ENCODE measurements at regions not wholly inside any gene's neighbourhood (a gene's known extent, or its start where the extent isn't known, plus 50 kb on each side); places are given as distances from the start of the nearest gene placed in this dataset.
"Not testable (repeated sequence)": the region's sequence is repeated elsewhere in the genome, so short reads cannot be mapped to it uniquely, and the experiment has no call there.

DNA sequence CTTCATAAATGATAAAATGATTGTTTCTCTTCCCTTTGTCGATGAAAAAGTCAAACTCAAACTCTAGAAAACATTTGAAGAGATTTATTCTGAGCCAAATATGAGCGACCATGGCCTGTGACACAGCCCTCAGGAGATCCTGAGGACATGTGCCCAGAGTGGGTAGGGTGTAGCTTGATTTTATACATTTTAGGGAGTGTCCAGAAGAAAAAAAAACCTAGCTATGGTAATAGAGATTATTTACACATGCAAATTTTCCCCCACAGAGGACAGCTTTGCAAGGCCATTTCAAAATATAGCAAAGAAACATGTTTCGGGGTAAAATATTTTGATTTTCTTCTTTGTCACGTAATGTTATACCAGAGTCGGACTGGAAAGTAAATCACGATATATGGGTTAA is 92.4 kb upstream of the TRIB2 start:
- no peak overlapping the region for H3K9ac ChIP-seq (ENCODE audit: low read depth in 2 of 2, low read length in 2 of 2)
- H3K36me3 ChIP-seq = no peaks in the 10 kb centered on the region
- no peak for DNase-seq
- TF ChIP-seq CTCF (IDR thresholded peaks at IDR 0.05) = no peak
- intact Hi-C loops (cut with DNase I) = no loop called here
- H3K27ac ChIP-seq = no peak overlapping the region
- no peaks in the 10 kb centered on the region for H3K27me3 ChIP-seq
- H3K9me3 ChIP-seq = no peaks in the 10 kb centered on the region
- H3K4me1 ChIP-seq = no peaks in the 10 kb centered on the region
- no peak overlapping the region for H3K4me3 ChIP-seq

DNA sequence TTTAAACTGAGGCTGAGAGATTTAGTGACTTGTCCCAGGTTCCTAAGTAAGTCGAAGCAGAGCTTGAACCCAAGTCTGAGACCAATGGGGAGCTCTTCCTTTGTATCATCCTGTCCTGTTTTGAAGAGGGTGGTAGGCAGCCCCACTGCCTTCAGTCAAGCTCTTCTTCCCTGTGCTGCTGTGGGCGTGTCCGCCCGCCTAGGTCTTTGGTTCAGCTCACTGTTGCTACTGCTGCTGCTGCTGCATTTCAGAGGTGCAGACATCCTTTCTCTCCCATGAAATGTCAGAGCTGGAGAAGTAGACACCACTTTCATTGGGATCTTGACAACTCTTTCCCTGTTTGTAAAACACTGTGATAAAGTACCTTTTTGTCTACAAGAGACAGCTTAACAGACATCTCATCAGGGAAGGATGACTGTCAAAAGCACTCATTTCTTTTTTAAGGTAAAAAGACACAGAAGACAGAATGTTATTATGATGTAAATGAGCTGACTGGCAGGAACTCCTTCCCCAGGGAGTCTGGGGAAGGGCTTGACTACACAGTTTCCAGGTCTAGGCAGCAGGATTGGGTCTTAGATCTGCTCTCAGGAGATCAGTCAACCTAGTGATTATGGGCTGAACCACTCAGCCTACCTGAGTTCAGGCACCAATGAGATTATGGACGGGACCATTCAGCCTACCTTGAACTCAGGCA is 91.7 kb upstream of the TRIB2 start:
- H3K36me3 ChIP-seq = no peaks in the 10 kb centered on the region
- no peak for TF ChIP-seq CTCF (IDR thresholded peaks at IDR 0.05)
- DNase-seq = no peak
- no peak overlapping the region for H3K4me3 ChIP-seq
- no peaks in the 10 kb centered on the region for H3K9me3 ChIP-seq
- no peaks in the 10 kb centered on the region for H3K4me1 ChIP-seq
- no peaks in the 10 kb centered on the region for H3K27me3 ChIP-seq
- intact Hi-C loops (cut with DNase I) = no loop called here
- H3K9ac ChIP-seq (ENCODE audit: low read depth in 2 of 2, low read length in 2 of 2) = no peak overlapping the region
- no peak overlapping the region for H3K27ac ChIP-seq

DNA sequence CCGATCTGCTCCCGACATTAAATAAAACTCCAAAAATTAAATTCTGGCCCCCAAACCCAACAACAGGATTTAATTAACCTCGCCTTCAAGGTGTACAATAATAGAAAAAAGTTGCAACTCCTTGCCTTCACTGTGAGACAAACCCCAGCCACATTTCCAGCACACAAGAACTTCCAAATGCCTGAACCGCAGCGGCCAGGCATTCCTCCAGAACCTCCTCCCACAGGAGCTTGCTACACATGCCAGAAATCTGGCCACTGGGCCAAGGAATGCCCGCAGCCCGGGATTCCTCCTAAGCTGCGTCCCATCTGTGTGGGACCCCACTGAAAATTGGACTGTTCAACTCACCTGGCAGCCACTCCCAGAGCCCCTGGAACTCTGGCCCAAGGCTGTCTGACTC is 88.2 kb upstream of the TRIB2 start:
- H3K36me3 ChIP-seq; H3K4me1 ChIP-seq; H3K9ac ChIP-seq (ENCODE audit: low read depth in 2 of 2, low read length in 2 of 2); DNase-seq; H3K27ac ChIP-seq; intact Hi-C loops (cut with DNase I); H3K27me3 ChIP-seq; H3K9me3 ChIP-seq; H3K4me3 ChIP-seq: not testable (repeated sequence)

- no peak overlapping the region for H3K9ac ChIP-seq (ENCODE audit: low read depth in 2 of 2, low read length in 2 of 2)
- no peaks in the 10 kb centered on the region for H3K36me3 ChIP-seq
- H3K27me3 ChIP-seq = no peaks in the 10 kb centered on the region
- H3K4me3 ChIP-seq = no peak overlapping the region
- intact Hi-C loops (cut with DNase I) = no loop called here
- TF ChIP-seq CTCF (IDR thresholded peaks at IDR 0.05) = no peak
- no peak for DNase-seq
- H3K27ac ChIP-seq = no peak overlapping the region
- H3K4me1 ChIP-seq = no peaks in the 10 kb centered on the region
- no peaks in the 10 kb centered on the region for H3K9me3 ChIP-seq
Observed at GRCh38 chr2:12636837-12637581, 79.7 kb upstream of the TRIB2 start.

GRCh38 chr2:12637754-12638153 is 79.0 kb upstream of the TRIB2 start:
- Histone ChIP-seq H3K36me3 (no peaks in the 10 kb centered on the region), H3K27me3 (no peaks in the 10 kb centered on the region), H3K4me1 (no peaks in the 10 kb centered on the region), H3K9me3 (no peaks in the 10 kb centered on the region), H3K4me3 (no peak overlapping the region), H3K27ac (no peak overlapping the region), H3K9ac (ENCODE audit: low read depth in 2 of 2, low read length in 2 of 2) (no peak overlapping the region)
- no peak for TF ChIP-seq CTCF (IDR thresholded peaks at IDR 0.05)
- no peak for DNase-seq
- intact Hi-C loops (cut with DNase I) = no loop called here

DNA sequence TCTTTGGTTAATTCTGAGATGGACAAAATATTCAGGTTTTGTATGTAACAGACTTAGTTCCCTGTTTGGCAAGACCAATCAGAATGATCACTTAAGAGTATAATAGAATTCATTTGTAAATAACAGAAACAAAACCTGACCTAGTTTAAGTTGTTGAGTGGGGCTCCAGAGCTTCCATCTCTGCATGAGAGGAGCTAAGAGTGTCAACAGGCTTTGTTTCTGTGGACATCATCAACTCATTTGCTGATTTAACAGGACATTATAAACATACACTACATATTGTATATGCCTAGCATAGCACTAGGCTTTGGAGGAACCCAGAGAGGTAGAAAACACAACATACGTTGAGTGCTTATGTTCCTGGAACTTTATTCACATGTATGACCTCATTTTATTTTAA is 75.3 kb upstream of the TRIB2 start:
- DNase-seq = no peak
- intact Hi-C loops (cut with DNase I) = no loop called here
- TF ChIP-seq CTCF (IDR thresholded peaks at IDR 0.05) = no peak
- H3K27ac ChIP-seq = no peak overlapping the region
- H3K9me3 ChIP-seq = no peaks in the 10 kb centered on the region
- no peaks in the 10 kb centered on the region for H3K36me3 ChIP-seq
- H3K9ac ChIP-seq (ENCODE audit: low read depth in 2 of 2, low read length in 2 of 2) = no peak overlapping the region
- H3K4me1 ChIP-seq = no peaks in the 10 kb centered on the region
- no peaks in the 10 kb centered on the region for H3K27me3 ChIP-seq
- no peak overlapping the region for H3K4me3 ChIP-seq

Data from colonic mucosa (tissue), 4 donors.